ENCODE measurements at regions not wholly inside any gene's neighbourhood (a gene's known extent, or its start where the extent isn't known, plus 50 kb on each side); places are given as distances from the start of the nearest gene placed in this dataset.

DNA sequence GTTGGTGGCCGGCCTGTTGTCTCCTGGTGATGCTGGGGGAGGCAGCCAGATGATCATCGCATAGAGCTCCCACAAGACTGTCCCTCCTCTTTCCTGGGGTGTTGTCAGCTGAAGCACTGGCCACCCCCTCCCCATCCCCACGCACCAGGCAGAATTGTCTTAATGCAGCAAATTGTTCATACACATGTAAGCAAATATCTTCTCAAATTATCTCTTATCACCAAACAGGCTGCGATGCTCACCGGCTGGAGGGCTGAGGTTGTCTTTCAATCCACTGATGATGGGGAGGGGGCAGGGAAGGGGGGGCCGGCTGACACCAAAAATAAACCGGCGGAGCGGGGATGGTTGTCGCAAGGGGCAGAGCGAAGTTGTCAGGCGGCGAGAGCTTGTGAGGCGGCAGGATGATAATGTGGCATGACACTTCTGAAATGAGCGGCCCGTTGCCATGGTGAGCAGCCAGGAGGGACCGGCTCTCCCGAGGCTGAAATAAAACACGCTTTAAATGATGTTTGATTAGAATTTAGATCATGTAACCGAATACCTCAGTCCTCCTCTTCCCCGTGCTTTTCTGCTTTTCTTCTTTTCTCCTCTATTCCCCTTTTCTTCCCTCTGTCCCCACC, 59.8 kb downstream of the MRM1 start:
- no peak overlapping the region for H3K9ac ChIP-seq (ENCODE audit: low read depth in 1 of 2, low read length in 2 of 2)

GRCh38 chr17:36661688-36662087, 60.3 kb downstream of the MRM1 start:
- Histone ChIP-seq H3K9me3 (ENCODE audit: control insufficient read depth in 1 of 2, low read length in 2 of 2) (no peaks in the 10 kb centered on the region), H3K9ac (ENCODE audit: low read depth in 1 of 2, low read length in 2 of 2) (no peak overlapping the region), H3K27me3 (ENCODE audit: control insufficient read depth in 1 of 2, insufficient read depth in 2 of 2, low read length in 2 of 2) (peaks cover 14 to 16% of the 10 kb centered on the region in 2 donors), H3K4me1 (ENCODE audit: control insufficient read depth in 1 of 2, insufficient read depth in 2 of 2, low read length in 2 of 2) (peaks cover 0 to 9% of the 10 kb centered on the region in 2 donors), H3K27ac (ENCODE audit: low read depth, low read length) (no peak overlapping the region), H3K36me3 (ENCODE audit: control insufficient read depth in 1 of 2, insufficient read depth in 2 of 2, low read length in 2 of 2) (no peaks in the 10 kb centered on the region), H3K4me3 (ENCODE audit: low read depth in 1 of 2, low read length in 2 of 2) (no peak overlapping the region)

More for the DNA sequence above, 59.8 kb downstream of the MRM1 start:
- Histone ChIP-seq H3K27ac (ENCODE audit: low read depth, low read length) (no peak overlapping the region), H3K27me3 (ENCODE audit: control insufficient read depth in 1 of 2, insufficient read depth in 2 of 2, low read length in 2 of 2) (peaks cover 16 to 18% of the 10 kb centered on the region in 2 donors), H3K36me3 (ENCODE audit: control insufficient read depth in 1 of 2, insufficient read depth in 2 of 2, low read length in 2 of 2) (no peaks in the 10 kb centered on the region), H3K4me3 (ENCODE audit: low read depth in 1 of 2, low read length in 2 of 2) (no peak overlapping the region), H3K4me1 (ENCODE audit: control insufficient read depth in 1 of 2, insufficient read depth in 2 of 2, low read length in 2 of 2) (peaks cover 0 to 9% of the 10 kb centered on the region in 2 donors), H3K9me3 (ENCODE audit: control insufficient read depth in 1 of 2, low read length in 2 of 2) (no peaks in the 10 kb centered on the region)

DNA sequence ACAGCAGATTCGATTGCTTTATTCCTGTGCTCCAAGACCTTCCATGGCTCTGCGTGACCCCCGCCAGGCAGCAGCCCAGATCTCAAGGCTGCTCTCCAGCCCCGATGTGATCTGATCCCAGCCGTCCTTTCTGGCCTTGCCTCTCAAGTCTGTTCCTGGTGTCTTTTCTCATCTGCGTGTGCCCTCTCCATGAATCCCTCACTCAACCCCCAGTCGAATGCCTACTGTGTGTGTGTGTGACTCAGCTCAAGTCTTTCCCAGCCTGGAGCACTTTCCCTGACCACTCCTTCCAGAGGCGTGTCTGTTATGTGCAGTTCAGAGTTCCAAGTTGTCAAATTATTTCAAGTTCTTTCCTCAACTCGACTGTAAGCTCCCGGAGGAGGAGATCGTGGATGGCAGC, 64.0 kb downstream of the MRM1 start:
- no peaks in the 10 kb centered on the region for H3K36me3 ChIP-seq (ENCODE audit: control insufficient read depth in 1 of 2, insufficient read depth in 2 of 2, low read length in 2 of 2)
- no peak overlapping the region for H3K9ac ChIP-seq (ENCODE audit: low read depth in 1 of 2, low read length in 2 of 2)
- no peaks in the 10 kb centered on the region for H3K9me3 ChIP-seq (ENCODE audit: control insufficient read depth in 1 of 2, low read length in 2 of 2)
- H3K4me1 ChIP-seq (ENCODE audit: control insufficient read depth in 1 of 2, insufficient read depth in 2 of 2, low read length in 2 of 2) = peaks cover 0 to 5% of the 10 kb centered on the region in 2 donors
- H3K27me3 ChIP-seq (ENCODE audit: control insufficient read depth in 1 of 2, insufficient read depth in 2 of 2, low read length in 2 of 2) = peaks cover 5 to 6% of the 10 kb centered on the region in 2 donors
- no peak overlapping the region for H3K27ac ChIP-seq (ENCODE audit: low read depth, low read length)
- no peak overlapping the region for H3K4me3 ChIP-seq (ENCODE audit: low read depth in 1 of 2, low read length in 2 of 2)

DNA sequence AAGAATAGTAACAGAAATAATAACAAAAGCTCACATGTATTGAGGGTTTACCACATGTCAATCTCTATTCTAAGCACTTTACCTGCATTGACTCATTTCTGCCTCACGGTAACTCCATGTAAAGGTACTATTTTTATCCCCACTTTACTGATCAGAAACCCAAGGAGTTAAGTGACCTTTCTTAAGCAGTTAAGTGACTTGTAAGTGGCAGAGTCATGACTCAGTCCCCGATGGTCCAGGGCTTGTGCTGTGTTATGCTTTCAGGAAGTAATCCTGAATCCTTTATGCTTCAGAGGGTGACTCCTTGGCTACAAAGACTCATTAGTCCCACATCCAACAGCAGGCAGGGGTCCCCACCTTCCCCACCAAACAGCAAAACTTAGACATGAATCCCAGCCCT, 66.5 kb downstream of the MRM1 start:
- H3K36me3 ChIP-seq (ENCODE audit: control insufficient read depth in 1 of 2, insufficient read depth in 2 of 2, low read length in 2 of 2) = no peaks in the 10 kb centered on the region
- no peak overlapping the region for H3K27ac ChIP-seq (ENCODE audit: low read depth, low read length)
- no peak overlapping the region for H3K4me3 ChIP-seq (ENCODE audit: low read depth in 1 of 2, low read length in 2 of 2)
- H3K9ac ChIP-seq (ENCODE audit: low read depth in 1 of 2, low read length in 2 of 2) = no peak overlapping the region
- H3K4me1 ChIP-seq (ENCODE audit: control insufficient read depth in 1 of 2, insufficient read depth in 2 of 2, low read length in 2 of 2) = peaks cover 0 to 5% of the 10 kb centered on the region in 2 donors
- no peaks in the 10 kb centered on the region for H3K27me3 ChIP-seq (ENCODE audit: control insufficient read depth in 1 of 2, insufficient read depth in 2 of 2, low read length in 2 of 2)
- no peaks in the 10 kb centered on the region for H3K9me3 ChIP-seq (ENCODE audit: control insufficient read depth in 1 of 2, low read length in 2 of 2)

DNA sequence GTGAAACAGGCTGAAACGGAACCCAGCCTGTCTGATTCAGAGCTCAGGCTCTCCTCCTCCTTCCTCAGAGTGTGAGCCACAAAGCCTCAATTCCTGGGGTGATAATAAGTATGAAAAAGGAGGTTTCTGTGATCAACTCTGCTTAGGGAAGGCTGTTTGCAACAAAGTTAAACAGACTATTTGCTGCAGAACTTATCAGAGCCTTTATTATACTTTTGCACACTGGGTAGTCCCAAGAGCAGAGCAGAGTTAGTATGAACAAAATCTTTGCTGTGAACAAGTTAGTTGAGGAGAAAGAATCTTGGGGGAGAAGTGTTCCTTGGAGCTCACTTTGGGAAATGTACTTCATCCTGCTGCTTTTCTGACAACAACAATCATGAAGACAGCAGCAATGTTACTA, 67.4 kb downstream of the MRM1 start:
- Histone ChIP-seq H3K9ac (ENCODE audit: low read depth in 1 of 2, low read length in 2 of 2) (no peak overlapping the region), H3K27me3 (ENCODE audit: control insufficient read depth in 1 of 2, insufficient read depth in 2 of 2, low read length in 2 of 2) (no peaks in the 10 kb centered on the region), H3K36me3 (ENCODE audit: control insufficient read depth in 1 of 2, insufficient read depth in 2 of 2, low read length in 2 of 2) (no peaks in the 10 kb centered on the region), H3K4me3 (ENCODE audit: low read depth in 1 of 2, low read length in 2 of 2) (no peak overlapping the region), H3K9me3 (ENCODE audit: control insufficient read depth in 1 of 2, low read length in 2 of 2) (no peaks in the 10 kb centered on the region), H3K4me1 (ENCODE audit: control insufficient read depth in 1 of 2, insufficient read depth in 2 of 2, low read length in 2 of 2) (peaks cover 0 to 5% of the 10 kb centered on the region in 2 donors), H3K27ac (ENCODE audit: low read depth, low read length) (no peak overlapping the region)

DNA sequence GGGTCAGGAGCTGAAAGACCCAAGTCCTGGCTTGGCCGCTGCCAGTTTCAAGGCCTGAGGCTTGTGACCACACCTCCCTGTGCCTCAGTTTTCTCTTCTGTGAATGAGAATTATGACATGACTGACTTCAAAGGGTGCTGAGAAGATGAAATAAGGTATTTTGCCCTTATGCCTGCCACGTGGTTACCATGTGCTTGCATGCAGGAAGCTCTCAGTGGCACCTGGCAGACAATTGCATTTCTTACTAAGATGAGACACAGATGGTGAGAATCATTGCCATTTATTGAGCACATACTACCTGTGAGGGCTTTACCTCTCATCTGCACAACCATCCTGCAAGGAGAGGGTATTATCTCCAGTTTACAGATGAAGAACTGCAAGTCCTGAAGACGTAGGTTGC, 69.8 kb downstream of the MRM1 start:
- Histone ChIP-seq H3K27ac (ENCODE audit: low read depth, low read length) (no peak overlapping the region), H3K9ac (ENCODE audit: low read depth in 1 of 2, low read length in 2 of 2) (no peak overlapping the region), H3K27me3 (ENCODE audit: control insufficient read depth in 1 of 2, insufficient read depth in 2 of 2, low read length in 2 of 2) (no peaks in the 10 kb centered on the region), H3K4me3 (ENCODE audit: low read depth in 1 of 2, low read length in 2 of 2) (no peak overlapping the region), H3K36me3 (ENCODE audit: control insufficient read depth in 1 of 2, insufficient read depth in 2 of 2, low read length in 2 of 2) (no peaks in the 10 kb centered on the region), H3K9me3 (ENCODE audit: control insufficient read depth in 1 of 2, low read length in 2 of 2) (no peaks in the 10 kb centered on the region), H3K4me1 (ENCODE audit: control insufficient read depth in 1 of 2, insufficient read depth in 2 of 2, low read length in 2 of 2) (peaks cover 0 to 5% of the 10 kb centered on the region in 2 donors)

DNA sequence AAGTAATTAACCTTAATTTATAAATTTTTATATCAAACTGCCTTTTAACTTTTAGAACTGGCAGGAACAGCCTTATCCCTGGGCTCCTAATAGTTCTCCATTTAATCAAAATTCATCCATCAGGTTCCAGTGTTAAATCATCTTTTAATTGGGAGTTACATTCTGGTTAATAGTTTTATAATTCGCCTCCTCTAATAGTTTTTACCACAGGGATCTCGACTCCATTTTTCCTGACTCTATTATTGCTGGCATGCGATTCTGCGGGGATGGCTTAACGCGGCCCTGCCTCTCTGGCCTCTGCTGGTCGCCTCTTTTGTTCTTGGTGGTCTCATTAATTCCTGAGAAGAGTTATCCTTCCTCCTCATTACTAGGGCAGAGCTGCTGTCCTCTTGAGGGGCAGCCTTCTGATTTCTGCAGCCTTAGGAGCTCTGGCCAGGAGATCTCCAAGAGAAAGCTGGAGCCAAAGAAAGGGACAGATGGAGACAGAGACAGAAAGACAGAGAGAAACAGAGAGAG, 71.1 kb downstream of the MRM1 start:
- Histone ChIP-seq H3K27ac (ENCODE audit: low read depth, low read length) (no peak overlapping the region), H3K27me3 (ENCODE audit: control insufficient read depth in 1 of 2, insufficient read depth in 2 of 2, low read length in 2 of 2) (no peaks in the 10 kb centered on the region), H3K4me3 (ENCODE audit: low read depth in 1 of 2, low read length in 2 of 2) (no peak overlapping the region), H3K9ac (ENCODE audit: low read depth in 1 of 2, low read length in 2 of 2) (no peak overlapping the region), H3K9me3 (ENCODE audit: control insufficient read depth in 1 of 2, low read length in 2 of 2) (no peaks in the 10 kb centered on the region), H3K36me3 (ENCODE audit: control insufficient read depth in 1 of 2, insufficient read depth in 2 of 2, low read length in 2 of 2) (no peaks in the 10 kb centered on the region), H3K4me1 (ENCODE audit: control insufficient read depth in 1 of 2, insufficient read depth in 2 of 2, low read length in 2 of 2) (peaks cover 0 to 5% of the 10 kb centered on the region in 2 donors)

DNA sequence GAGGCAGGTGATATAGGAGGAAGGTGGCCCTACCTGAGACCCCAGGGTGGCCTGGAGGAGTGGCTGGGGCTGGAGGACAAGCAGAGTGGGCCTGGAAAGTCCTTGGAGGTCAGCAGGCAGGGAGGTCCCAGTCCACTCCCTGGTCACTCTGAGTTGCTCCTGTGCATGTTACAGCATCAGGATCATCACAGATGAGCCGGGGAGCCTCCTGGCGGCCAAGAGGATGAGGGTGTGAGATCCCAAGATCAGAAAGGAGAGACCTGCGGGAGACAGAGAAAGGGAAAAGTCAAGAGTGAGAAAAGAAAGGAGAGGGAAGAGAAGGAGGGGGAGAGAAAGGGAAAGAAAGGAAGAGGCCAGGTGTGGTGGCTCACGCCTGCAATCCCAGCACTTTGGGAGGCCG, 71.7 kb downstream of the MRM1 start:
- H3K4me3 ChIP-seq (ENCODE audit: low read depth in 1 of 2, low read length in 2 of 2) = no peak overlapping the region
- peaks cover 0 to 5% of the 10 kb centered on the region in 2 donors for H3K4me1 ChIP-seq (ENCODE audit: control insufficient read depth in 1 of 2, insufficient read depth in 2 of 2, low read length in 2 of 2)
- no peaks in the 10 kb centered on the region for H3K9me3 ChIP-seq (ENCODE audit: control insufficient read depth in 1 of 2, low read length in 2 of 2)
- H3K27me3 ChIP-seq (ENCODE audit: control insufficient read depth in 1 of 2, insufficient read depth in 2 of 2, low read length in 2 of 2) = no peaks in the 10 kb centered on the region
- H3K9ac ChIP-seq (ENCODE audit: low read depth in 1 of 2, low read length in 2 of 2) = no peak overlapping the region
- no peak overlapping the region for H3K27ac ChIP-seq (ENCODE audit: low read depth, low read length)
- H3K36me3 ChIP-seq (ENCODE audit: control insufficient read depth in 1 of 2, insufficient read depth in 2 of 2, low read length in 2 of 2) = no peaks in the 10 kb centered on the region

DNA sequence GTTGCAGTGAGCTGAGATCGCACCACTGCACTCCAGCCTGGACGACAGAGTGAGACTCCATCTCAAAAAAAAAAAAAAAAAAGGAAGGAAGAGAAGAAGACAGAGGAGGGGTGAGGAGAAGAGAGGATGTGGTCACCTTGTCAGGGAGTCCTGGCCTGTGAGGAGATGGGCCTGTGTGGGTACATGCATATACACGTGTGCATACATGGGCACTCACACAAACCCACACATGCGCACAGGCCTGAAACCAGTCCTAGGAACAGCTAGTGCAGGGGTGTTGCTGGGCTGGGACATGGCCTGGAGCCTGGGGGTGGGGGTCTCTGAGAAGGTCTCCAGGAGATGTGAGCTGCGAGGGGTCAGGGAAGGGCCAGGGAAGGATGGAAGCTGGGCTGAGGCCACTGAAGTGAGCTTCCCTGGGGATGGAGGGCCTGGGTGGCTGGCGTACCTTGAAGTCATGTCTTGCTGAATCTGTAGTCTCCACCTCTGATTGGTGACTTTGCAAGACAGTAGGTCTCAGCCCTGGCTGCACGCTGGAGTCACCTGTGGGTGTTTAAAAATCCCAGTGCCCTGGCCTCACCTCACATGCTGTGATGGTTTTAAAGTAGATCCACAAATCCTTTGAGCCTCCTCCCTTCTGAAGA, 72.4 kb downstream of the MRM1 start:
- Histone ChIP-seq H3K27me3 (ENCODE audit: control insufficient read depth in 1 of 2, insufficient read depth in 2 of 2, low read length in 2 of 2) (no peaks in the 10 kb centered on the region), H3K9me3 (ENCODE audit: control insufficient read depth in 1 of 2, low read length in 2 of 2) (no peaks in the 10 kb centered on the region), H3K36me3 (ENCODE audit: control insufficient read depth in 1 of 2, insufficient read depth in 2 of 2, low read length in 2 of 2) (no peaks in the 10 kb centered on the region), H3K27ac (ENCODE audit: low read depth, low read length) (no peak overlapping the region), H3K4me1 (ENCODE audit: control insufficient read depth in 1 of 2, insufficient read depth in 2 of 2, low read length in 2 of 2) (peaks cover 0 to 5% of the 10 kb centered on the region in 2 donors), H3K9ac (ENCODE audit: low read depth in 1 of 2, low read length in 2 of 2) (no peak overlapping the region), H3K4me3 (ENCODE audit: low read depth in 1 of 2, low read length in 2 of 2) (no peak overlapping the region)

DNA sequence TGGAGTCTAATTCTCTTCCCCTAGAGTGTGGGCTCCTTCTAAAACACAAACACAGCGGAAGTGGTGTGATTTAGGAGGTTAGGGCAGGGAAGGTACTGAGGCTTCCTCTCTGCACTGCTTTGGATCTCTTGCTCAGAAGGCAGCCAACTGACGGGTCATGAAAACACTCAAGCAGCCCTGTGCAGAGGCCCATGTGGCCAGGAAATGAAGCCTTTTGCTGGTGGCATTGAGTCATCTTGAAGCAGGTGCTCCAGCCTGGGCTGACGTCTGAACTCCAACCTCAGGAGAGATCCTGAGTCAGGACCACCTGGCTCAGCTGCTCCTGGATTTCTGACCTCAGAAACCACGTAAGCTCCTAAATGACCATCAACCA, 72.9 kb downstream of the MRM1 start:
- Histone ChIP-seq H3K4me3 (ENCODE audit: low read depth in 1 of 2, low read length in 2 of 2) (no peak overlapping the region), H3K4me1 (ENCODE audit: control insufficient read depth in 1 of 2, insufficient read depth in 2 of 2, low read length in 2 of 2) (peaks cover 0 to 5% of the 10 kb centered on the region in 2 donors), H3K9me3 (ENCODE audit: control insufficient read depth in 1 of 2, low read length in 2 of 2) (no peaks in the 10 kb centered on the region), H3K9ac (ENCODE audit: low read depth in 1 of 2, low read length in 2 of 2) (no peak overlapping the region), H3K27ac (ENCODE audit: low read depth, low read length) (no peak overlapping the region), H3K27me3 (ENCODE audit: control insufficient read depth in 1 of 2, insufficient read depth in 2 of 2, low read length in 2 of 2) (no peaks in the 10 kb centered on the region), H3K36me3 (ENCODE audit: control insufficient read depth in 1 of 2, insufficient read depth in 2 of 2, low read length in 2 of 2) (no peaks in the 10 kb centered on the region)

All from duodenal mucosa (tissue), 2 donors.